ENCODE measurements at regions not wholly inside any gene's neighbourhood (a gene's known extent, or its start where the extent isn't known, plus 50 kb on each side); places are given as distances from the start of the nearest gene placed in this dataset.

DNA sequence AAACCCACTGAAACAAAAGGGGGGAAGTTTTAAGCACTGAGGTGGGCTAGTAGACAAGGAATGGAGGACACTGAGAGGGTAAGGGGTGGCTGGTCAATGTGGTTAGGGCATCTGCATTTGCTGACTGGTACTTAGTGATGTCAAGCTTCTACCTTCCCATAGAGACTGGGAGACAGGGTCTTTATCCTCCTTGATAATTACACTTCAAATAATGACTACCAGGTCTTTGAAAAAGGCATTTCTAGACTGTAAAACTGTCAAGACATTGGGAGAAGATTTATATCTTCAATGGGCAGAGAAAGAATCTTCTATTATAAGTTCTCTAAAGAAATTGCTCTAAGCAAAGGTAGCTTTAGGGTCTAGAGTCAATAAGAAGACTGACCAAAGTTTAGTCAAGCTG is 1490.8 kb upstream of the PCDH20 start:
- no peak for ATAC-seq (ENCODE audit: poor library complexity)
- no peaks in the 10 kb centered on the region for H3K36me3 ChIP-seq (ENCODE audit: insufficient read depth, low read length)
- POLR2A ChIA-PET, result no interaction called here
- H3K4me1 ChIP-seq (ENCODE audit: insufficient read depth, low read length), result no peaks in the 10 kb centered on the region
- no peaks in the 10 kb centered on the region for H3K4me1 Mint-ChIP-seq (ENCODE audit: low read depth)
- H3K27ac ChIP-seq (ENCODE audit: low read depth in 1 of 2, low read length in 2 of 2), result no peak overlapping the region
- intact Hi-C loops (cut with DNase I, micrococcal nuclease), result no loop called here
- CTCF ChIA-PET, result no interaction called here
- no peak overlapping the region for H3K4me3 Mint-ChIP-seq
- no peak overlapping the region for H3K27ac Mint-ChIP-seq
- no peaks in the 10 kb centered on the region for H3K27me3 ChIP-seq (ENCODE audit: control insufficient read depth in 1 of 2, insufficient read depth in 2 of 2, low read length in 2 of 2)
- H3K4me3 ChIP-seq (ENCODE audit: low read length), result no peak overlapping the region
- no peak for DNase-seq
- TF ChIP-seq, protein P1, sequence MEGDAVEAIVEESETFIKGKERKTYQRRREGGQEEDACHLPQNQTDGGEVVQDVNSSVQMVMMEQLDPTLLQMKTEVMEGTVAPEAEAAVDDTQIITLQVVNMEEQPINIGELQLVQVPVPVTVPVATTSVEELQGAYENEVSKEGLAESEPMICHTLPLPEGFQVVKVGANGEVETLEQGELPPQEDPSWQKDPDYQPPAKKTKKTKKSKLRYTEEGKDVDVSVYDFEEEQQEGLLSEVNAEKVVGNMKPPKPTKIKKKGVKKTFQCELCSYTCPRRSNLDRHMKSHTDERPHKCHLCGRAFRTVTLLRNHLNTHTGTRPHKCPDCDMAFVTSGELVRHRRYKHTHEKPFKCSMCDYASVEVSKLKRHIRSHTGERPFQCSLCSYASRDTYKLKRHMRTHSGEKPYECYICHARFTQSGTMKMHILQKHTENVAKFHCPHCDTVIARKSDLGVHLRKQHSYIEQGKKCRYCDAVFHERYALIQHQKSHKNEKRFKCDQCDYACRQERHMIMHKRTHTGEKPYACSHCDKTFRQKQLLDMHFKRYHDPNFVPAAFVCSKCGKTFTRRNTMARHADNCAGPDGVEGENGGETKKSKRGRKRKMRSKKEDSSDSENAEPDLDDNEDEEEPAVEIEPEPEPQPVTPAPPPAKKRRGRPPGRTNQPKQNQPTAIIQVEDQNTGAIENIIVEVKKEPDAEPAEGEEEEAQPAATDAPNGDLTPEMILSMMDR (IDR thresholded peaks at IDR 0.05), result no peak
- no peaks in the 10 kb centered on the region for H3K9me3 ChIP-seq (ENCODE audit: control insufficient read depth in 1 of 2, insufficient read depth in 1 of 2, low read length in 2 of 2)
- no peaks in the 10 kb centered on the region for H3K27me3 Mint-ChIP-seq
- H3K9me3 Mint-ChIP-seq, result peaks cover 16% of the 10 kb centered on the region
- no peaks in the 10 kb centered on the region for H3K36me3 Mint-ChIP-seq (ENCODE audit: low read depth)

DNA sequence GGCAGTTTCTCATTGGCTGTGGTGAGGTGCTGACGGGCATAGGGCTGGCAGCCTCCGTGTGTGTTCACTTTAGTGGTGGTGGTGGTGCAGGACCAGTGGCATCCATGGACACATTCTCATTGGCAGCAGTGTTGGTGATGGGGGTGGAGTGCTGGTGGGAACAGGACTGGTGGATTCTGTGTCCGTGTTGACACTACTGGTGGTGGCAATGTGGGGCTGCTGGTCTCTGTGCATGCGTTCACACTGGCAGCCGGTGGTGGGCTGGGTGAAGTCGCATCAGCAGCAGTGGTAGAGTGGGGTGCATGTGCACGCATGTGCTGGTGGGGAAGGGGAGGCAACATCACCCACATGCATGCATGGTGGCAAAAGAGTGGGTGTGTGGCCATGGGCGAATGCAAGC is 1471.4 kb upstream of the PCDH20 start:
- Mint-ChIP-seq H3K9me3 (peaks cover 11% of the 10 kb centered on the region), H3K4me3 (no peak overlapping the region), H3K36me3 (ENCODE audit: low read depth) (no peaks in the 10 kb centered on the region), H3K27me3 (no peaks in the 10 kb centered on the region), H3K27ac (no peak overlapping the region), H3K4me1 (ENCODE audit: low read depth) (no peaks in the 10 kb centered on the region)
- intact Hi-C loops (cut with DNase I, micrococcal nuclease), result no loop called here
- peaks cover 0 to 18% of the 10 kb centered on the region in 2 experiments for H3K9me3 ChIP-seq (ENCODE audit: control insufficient read depth in 1 of 2, insufficient read depth in 1 of 2, low read length in 2 of 2)
- ATAC-seq (ENCODE audit: poor library complexity), result no peak
- CTCF ChIA-PET, result no interaction called here
- no peaks in the 10 kb centered on the region for H3K4me1 ChIP-seq (ENCODE audit: insufficient read depth, low read length)
- no peaks in the 10 kb centered on the region for H3K36me3 ChIP-seq (ENCODE audit: insufficient read depth, low read length)
- H3K4me3 ChIP-seq (ENCODE audit: low read length), result no peak overlapping the region
- no peaks in the 10 kb centered on the region for H3K27me3 ChIP-seq (ENCODE audit: control insufficient read depth in 1 of 2, insufficient read depth in 2 of 2, low read length in 2 of 2)
- no peak overlapping the region for H3K27ac ChIP-seq (ENCODE audit: low read depth in 1 of 2, low read length in 2 of 2)
- TF ChIP-seq, protein P1 (IDR thresholded peaks at IDR 0.05), result no peak
- POLR2A ChIA-PET, result no interaction called here
- no peak for DNase-seq

DNA sequence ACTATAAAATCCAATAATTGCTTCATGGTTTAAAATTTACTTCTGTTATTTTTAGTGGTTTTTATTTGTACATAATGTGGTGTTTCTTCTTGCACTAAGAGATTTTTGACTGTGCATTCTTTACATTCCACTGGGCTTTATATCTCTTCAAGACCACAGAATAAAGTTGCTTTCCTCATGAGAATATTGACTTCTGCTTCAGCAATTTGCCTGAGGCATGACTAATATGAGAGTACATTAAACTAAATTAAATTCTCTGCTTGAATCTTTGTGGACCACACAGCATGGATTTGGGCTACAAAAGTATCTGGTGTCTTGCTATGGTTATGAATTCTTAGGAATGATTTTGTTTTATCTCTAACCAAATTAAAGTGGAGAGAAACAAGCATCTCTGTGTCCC is 1463.4 kb upstream of the PCDH20 start:
- intact Hi-C loops (cut with DNase I, micrococcal nuclease), result no loop called here
- Histone ChIP-seq H3K36me3 (ENCODE audit: insufficient read depth, low read length) (no peaks in the 10 kb centered on the region), H3K27me3 (ENCODE audit: control insufficient read depth in 1 of 2, insufficient read depth in 2 of 2, low read length in 2 of 2) (no peaks in the 10 kb centered on the region), H3K27ac (ENCODE audit: low read depth in 1 of 2, low read length in 2 of 2) (no peak overlapping the region), H3K4me3 (ENCODE audit: low read length) (no peak overlapping the region), H3K4me1 (ENCODE audit: insufficient read depth, low read length) (no peaks in the 10 kb centered on the region), H3K9me3 (ENCODE audit: control insufficient read depth in 1 of 2, insufficient read depth in 1 of 2, low read length in 2 of 2) (peaks cover 6 to 13% of the 10 kb centered on the region in 2 experiments)
- H3K4me3 Mint-ChIP-seq, result no peak overlapping the region
- no peaks in the 10 kb centered on the region for H3K27me3 Mint-ChIP-seq
- DNase-seq (no peak), ATAC-seq (ENCODE audit: poor library complexity) (no peak)
- no peaks in the 10 kb centered on the region for H3K4me1 Mint-ChIP-seq (ENCODE audit: low read depth)
- H3K9me3 Mint-ChIP-seq, result peaks cover 21% of the 10 kb centered on the region
- H3K36me3 Mint-ChIP-seq (ENCODE audit: low read depth), result no peaks in the 10 kb centered on the region
- no peak overlapping the region for H3K27ac Mint-ChIP-seq
- ChIA-PET POLR2A (no interaction called here), CTCF (no interaction called here)
- TF ChIP-seq, protein P1 (IDR thresholded peaks at IDR 0.05), result no peak
